H9 (cell line): ENCODE measurements at regions not wholly inside any gene's neighbourhood (a gene's known extent, or its start where the extent isn't known, plus 50 kb on each side); places are given as distances from the start of the nearest gene placed in this dataset.

ENCODE experiments used
- DNase-seq: peaks from one replicate; pipeline ENCODE4 v3.0.0-alpha.2; 2017
- H2AFZ ChIP-seq: one replicate; pipeline ENCODE4 v1.6.1; 2013; ENCODE audit warnings: mild to moderate bottlenecking, low read length, control low read depth, moderate library complexity
- H2AK5ac ChIP-seq: 2 replicates; pipeline ENCODE4 v1.6.1; 2013; ENCODE audit warnings: low read length, control low read depth, mixed read lengths; ENCODE audit not compliant: insufficient read length
- H2BK120ac ChIP-seq: one replicate; pipeline ENCODE4 v1.6.1; 2013; ENCODE audit warnings: low read depth, mild to moderate bottlenecking, low read length, control low read depth, inconsistent platforms; ENCODE audit not compliant: poor library complexity, severe bottlenecking
- H2BK12ac ChIP-seq: 2 replicates; pipeline ENCODE4 v1.6.1; 2013; ENCODE audit warnings: low read length, control low read depth, mixed read lengths, low read depth; ENCODE audit not compliant: insufficient read length
- H2BK15ac ChIP-seq: 2 replicates; pipeline ENCODE4 v1.6.1; 2013; ENCODE audit warnings: low read depth, low read length, control low read depth
- H2BK20ac ChIP-seq: one replicate; pipeline ENCODE4 v1.6.1; 2013; ENCODE audit warnings: low read depth, mild to moderate bottlenecking, low read length, control low read depth, inconsistent platforms; ENCODE audit not compliant: poor library complexity, severe bottlenecking
- H2BK5ac ChIP-seq: 2 replicates; pipeline ENCODE4 v1.6.1; 2013; ENCODE audit warnings: low read length, control low read depth, mixed read lengths; ENCODE audit not compliant: insufficient read length
- H3K14ac ChIP-seq: 2 replicates; pipeline ENCODE4 v1.6.1; 2013; ENCODE audit warnings: low read length, control low read depth; ENCODE audit not compliant: insufficient read depth
- H3K18ac ChIP-seq: 2 replicates; pipeline ENCODE4 v1.6.1; 2013; ENCODE audit warnings: low read depth, mild to moderate bottlenecking, mixed read lengths, low read length, control low read depth; ENCODE audit not compliant: insufficient read length
- H3K23ac ChIP-seq: 2 replicates; pipeline ENCODE4 v1.6.1; 2013; ENCODE audit warnings: low read length, control low read depth, mixed read lengths, low read depth; ENCODE audit not compliant: insufficient read length
- H3K23me2 ChIP-seq: 2 replicates; pipeline ENCODE4 v1.6.1; 2013; ENCODE audit warnings: low read depth, mild to moderate bottlenecking, mixed read lengths, low read length, control low read depth; ENCODE audit not compliant: insufficient read length, poor library complexity, severe bottlenecking
- H3K27ac ChIP-seq: 2 replicates; pipeline ENCODE4 v1.5.1; 2013; ENCODE audit warnings: low read length, control low read depth, mixed read lengths, low read depth; ENCODE audit not compliant: insufficient read length
- H3K27me3 ChIP-seq: 2 replicates; pipeline ENCODE4 v1.6.1; 2013; ENCODE audit warnings: low read length, control low read depth, inconsistent platforms; ENCODE audit not compliant: insufficient read depth
- H3K4ac ChIP-seq: 2 replicates; pipeline ENCODE4 v1.6.1; 2013; ENCODE audit warnings: low read depth, mild to moderate bottlenecking, control low read depth, inconsistent platforms, low read length, moderate library complexity
- H3K4me1 ChIP-seq: 2 replicates; pipeline ENCODE4 v1.6.1; 2013; ENCODE audit warnings: low read length, control low read depth, inconsistent platforms; ENCODE audit not compliant: insufficient read depth
- H3K4me2 ChIP-seq: 2 replicates; pipeline ENCODE4 v1.6.1; 2013; ENCODE audit warnings: low read length, control low read depth, mixed read lengths; ENCODE audit not compliant: insufficient read length, insufficient read depth
- H3K56ac ChIP-seq: 2 replicates; pipeline ENCODE4 v1.6.1; 2013; ENCODE audit warnings: low read depth, mild to moderate bottlenecking, mixed read lengths, low read length, control low read depth; ENCODE audit not compliant: insufficient read length
- H3K79me1 ChIP-seq: 2 replicates; pipeline ENCODE4 v1.6.1; 2013; ENCODE audit warnings: low read depth, mild to moderate bottlenecking, moderate library complexity, low read length, control low read depth, inconsistent platforms; ENCODE audit not compliant: insufficient read depth, poor library complexity, severe bottlenecking
- H3K79me2 ChIP-seq: 2 replicates; pipeline ENCODE4 v1.6.1; 2013; ENCODE audit warnings: low read length, control low read depth, inconsistent platforms; ENCODE audit not compliant: insufficient read depth
- H3K9ac ChIP-seq: 2 replicates; pipeline ENCODE4 v1.6.1; 2013; ENCODE audit warnings: low read length, control low read depth, mixed read lengths; ENCODE audit not compliant: insufficient read length; ENCODE audit errors: extremely low read depth
- H3K9me3 ChIP-seq: one replicate; pipeline ENCODE4 v1.6.1; 2013; ENCODE audit warnings: low read depth, low read length, inconsistent platforms; ENCODE audit not compliant: control insufficient read depth
- H3T11ph ChIP-seq: one replicate; pipeline ENCODE4 v1.6.1; 2013; ENCODE audit warnings: mild to moderate bottlenecking, low read length, control low read depth, inconsistent platforms
- H4K20me1 ChIP-seq: one replicate; pipeline ENCODE4 v1.6.1; 2013; ENCODE audit not compliant: control insufficient read depth, insufficient read length, insufficient read depth
- H4K5ac ChIP-seq: 2 replicates; pipeline ENCODE4 v1.6.1; 2013; ENCODE audit warnings: low read depth, mild to moderate bottlenecking, mixed read lengths, low read length, control low read depth; ENCODE audit not compliant: insufficient read length
- H4K8ac ChIP-seq: replicated peaks from 2 replicates; pipeline ENCODE4 v1.6.1; 2013; ENCODE audit warnings: low read length, control low read depth, mixed read lengths, low read depth; ENCODE audit not compliant: insufficient read length
- H4K91ac ChIP-seq: 2 replicates; pipeline ENCODE4 v1.6.1; 2013; ENCODE audit warnings: low read depth, mild to moderate bottlenecking, moderate library complexity, mixed read lengths, low read length, control low read depth; ENCODE audit not compliant: insufficient read length
- H3K27ac Mint-ChIP-seq, 3 experiments: 2 replicates in 2 of 3; 3 replicates in 1 of 3; pipeline ENCODE4 v1.8.0; 2020 to 2021; ENCODE audit warnings: mixed read lengths in 3 of 3, mild to moderate bottlenecking in 1 of 3, moderate library complexity in 1 of 3
- H3K27me3 Mint-ChIP-seq: 2 replicates; pipeline ENCODE4 v1.8.0; 2021; ENCODE audit warnings: low read depth, mild to moderate bottlenecking, moderate library complexity, mixed read lengths
- H3K36me3 Mint-ChIP-seq, 3 experiments: 2 replicates in 2 of 3; 3 replicates in 1 of 3; pipeline ENCODE4 v1.8.0; 2020 to 2021; ENCODE audit warnings: low read depth in 3 of 3, mixed read lengths in 3 of 3; ENCODE audit not compliant: insufficient read depth in 1 of 3
- H3K4me1 Mint-ChIP-seq, 2 experiments: 2 replicates each; pipeline ENCODE4 v1.8.0; 2020; ENCODE audit warnings: mixed read lengths in 2 of 2
- H3K4me3 Mint-ChIP-seq, 2 experiments: 2 replicates in 1 of 2; 3 replicates in 1 of 2; pipeline ENCODE4 v1.8.0; 2020 to 2021; ENCODE audit warnings: mild to moderate bottlenecking in 2 of 2, mixed read lengths in 2 of 2, moderate library complexity in 1 of 2
- H3K9me3 Mint-ChIP-seq, 2 experiments: 2 replicates in 1 of 2; 3 replicates in 1 of 2; pipeline ENCODE4 v1.8.0; 2020; ENCODE audit warnings: mild to moderate bottlenecking in 2 of 2, mixed read lengths in 2 of 2, moderate library complexity in 1 of 2
- WGBS: extraction: QIAGEN DNeasy Blood & Tissue Kit; methylation state at CpG from one replicate; pipeline ENCODE4 v1.1.7; 2013; ENCODE audit warnings: missing lambda C conversion rate, low lambda C conversion rate, mixed read lengths; ENCODE audit not compliant: insufficient read length; ENCODE audit errors: extremely low coverage; 5-methylcytosine and 5-hydroxymethylcytosine counted together
- TF ChIP-seq, protein P1 (sequence below): fragments of 200-600 bp; sonication (generic); conservative IDR thresholded peaks from 3 replicates; pipeline ENCODE4 v1.8.0; 2021; ENCODE audit warnings: antibody characterized with exemption, mild to moderate bottlenecking

DNA sequence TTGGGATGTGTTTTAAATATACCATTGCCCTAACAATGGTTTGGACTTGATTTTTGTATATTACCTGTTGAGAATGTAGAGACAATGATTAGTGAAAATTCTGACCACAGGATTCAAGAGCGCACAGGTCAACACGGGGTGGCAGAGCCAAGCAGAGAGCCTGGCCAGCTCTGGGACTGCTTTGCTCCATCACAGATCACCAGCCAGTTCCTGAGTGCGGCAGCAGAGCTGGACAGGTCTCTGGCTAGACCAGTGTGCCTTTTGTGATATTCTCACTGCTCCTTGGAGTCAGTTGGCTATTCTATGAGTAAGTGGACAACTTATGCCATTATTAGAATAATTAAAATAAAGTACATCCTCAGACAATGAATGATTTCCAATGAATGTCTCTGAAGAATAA is 351.2 kb upstream of the ATP10A start:
- Histone ChIP-seq H2BK12ac (no peak overlapping the region), H3K9me3 (no peaks in the 10 kb centered on the region), H2AK5ac (no peak overlapping the region), H3K4ac (no peak overlapping the region), H3T11ph (no peak overlapping the region), H3K4me1 (no peaks in the 10 kb centered on the region), H3K9ac (no peak overlapping the region), H4K20me1 (no peaks in the 10 kb centered on the region), H3K27ac (no peak overlapping the region), H3K79me2 (no peaks in the 10 kb centered on the region), H2BK20ac (no peak overlapping the region), H2AFZ (no peak overlapping the region), H4K5ac (no peak overlapping the region), H2BK15ac (no peak overlapping the region), H2BK120ac (no peak overlapping the region), H2BK5ac (no peak overlapping the region), H3K14ac (no peak overlapping the region), H3K23ac (no peak overlapping the region), H3K23me2 (no peaks in the 10 kb centered on the region), H3K56ac (no peak overlapping the region), H4K8ac (no peak overlapping the region), H3K18ac (no peak overlapping the region), H3K4me2 (no peak overlapping the region), H4K91ac (no peak overlapping the region), H3K27me3 (no peaks in the 10 kb centered on the region), H3K79me1 (no peaks in the 10 kb centered on the region)
- WGBS: no CpG with 5 or more reads among the region's 3 CpGs
- Mint-ChIP-seq H3K27me3 (no peaks in the 10 kb centered on the region; the same call in 1 of the 2 replicates), H3K27ac (no peak overlapping the region), H3K4me3 (no peak overlapping the region), H3K4me1 (no peaks in the 10 kb centered on the region), H3K9me3 (peaks cover 3 to 7% of the 10 kb centered on the region in 2 experiments; a peak in 3 of 5 replicates), H3K36me3 (peaks cover 0 to 7% (median 2%) of the 10 kb centered on the region in 3 experiments; a peak in 3 of 7 replicates)
- no peak for DNase-seq
- TF ChIP-seq, protein P1, sequence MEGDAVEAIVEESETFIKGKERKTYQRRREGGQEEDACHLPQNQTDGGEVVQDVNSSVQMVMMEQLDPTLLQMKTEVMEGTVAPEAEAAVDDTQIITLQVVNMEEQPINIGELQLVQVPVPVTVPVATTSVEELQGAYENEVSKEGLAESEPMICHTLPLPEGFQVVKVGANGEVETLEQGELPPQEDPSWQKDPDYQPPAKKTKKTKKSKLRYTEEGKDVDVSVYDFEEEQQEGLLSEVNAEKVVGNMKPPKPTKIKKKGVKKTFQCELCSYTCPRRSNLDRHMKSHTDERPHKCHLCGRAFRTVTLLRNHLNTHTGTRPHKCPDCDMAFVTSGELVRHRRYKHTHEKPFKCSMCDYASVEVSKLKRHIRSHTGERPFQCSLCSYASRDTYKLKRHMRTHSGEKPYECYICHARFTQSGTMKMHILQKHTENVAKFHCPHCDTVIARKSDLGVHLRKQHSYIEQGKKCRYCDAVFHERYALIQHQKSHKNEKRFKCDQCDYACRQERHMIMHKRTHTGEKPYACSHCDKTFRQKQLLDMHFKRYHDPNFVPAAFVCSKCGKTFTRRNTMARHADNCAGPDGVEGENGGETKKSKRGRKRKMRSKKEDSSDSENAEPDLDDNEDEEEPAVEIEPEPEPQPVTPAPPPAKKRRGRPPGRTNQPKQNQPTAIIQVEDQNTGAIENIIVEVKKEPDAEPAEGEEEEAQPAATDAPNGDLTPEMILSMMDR: no peak
